WTC11 (cell line): ENCODE measurements at regions not wholly inside any gene's neighbourhood (a gene's known extent, or its start where the extent isn't known, plus 50 kb on each side); places are given as distances from the start of the nearest gene placed in this dataset.

ENCODE experiments used
- ATAC-seq: fragments of 200-7000 bp; cut with Tn5 transposase; 2 replicates; pipeline ENCODE4 v1.10.0; 2021; ENCODE audit warnings: mild to moderate bottlenecking, moderate library complexity
- CTCF ChIA-PET: fragments of 300-600 bp; sonication (Branson Sonifier 250); formaldehyde crosslinking; loops from one replicate; lab custom pipeline; 2021; ENCODE audit warnings: antibody characterized with exemption; lab: Charles Lee
- POLR2A ChIA-PET: fragments of 350-600 bp; sonication (Branson Sonifier 250); formaldehyde crosslinking; loops from one replicate; lab custom pipeline; 2021; ENCODE audit warnings: antibody characterized with exemption; lab: Charles Lee
- DNase-seq: peaks from one replicate; pipeline ENCODE4 v3.0.0; 2021; ENCODE audit warnings: low spot score
- H3K27ac Mint-ChIP-seq: 2 replicates; pipeline ENCODE4 v1.8.0; 2021; ENCODE audit warnings: mixed read lengths
- H3K27me3 Mint-ChIP-seq: 2 replicates; pipeline ENCODE4 v1.8.0; 2021; ENCODE audit warnings: low read depth, mild to moderate bottlenecking, moderate library complexity, mixed read lengths
- H3K36me3 Mint-ChIP-seq: 2 replicates; pipeline ENCODE4 v1.8.0; 2021; ENCODE audit warnings: mixed read lengths
- H3K4me1 Mint-ChIP-seq: 2 replicates; pipeline ENCODE4 v1.8.0; 2022; ENCODE audit warnings: mixed read lengths
- H3K4me3 Mint-ChIP-seq: 2 replicates; pipeline ENCODE4 v1.8.0; 2021; ENCODE audit warnings: mild to moderate bottlenecking, moderate library complexity, mixed read lengths
- H3K9me3 Mint-ChIP-seq: 2 replicates; pipeline ENCODE4 v1.8.0; 2021; ENCODE audit warnings: mixed read lengths
- ARID4B ChIP-seq: sonication (generic); formaldehyde crosslinking; IDR thresholded peaks from 2 replicates; pipeline ENCODE4 v1.8.0; 2023; ENCODE audit warnings: missing genetic modification reagents, mild to moderate bottlenecking, borderline replicate concordance
- CDX4 ChIP-seq: fragments of 250-450 bp; sonication (Bioruptor Pico); IDR thresholded peaks from 2 replicates; pipeline ENCODE4 v1.9.0; 2021; ENCODE audit warnings: moderate library complexity, mild to moderate bottlenecking, inconsistent platforms, borderline replicate concordance
- CTCF ChIP-seq: fragments of 200-600 bp; IDR thresholded peaks from 2 replicates; pipeline ENCODE4 v1.8.0; 2022; ENCODE audit warnings: antibody characterized with exemption
- FOXP1 ChIP-seq: sonication (generic); formaldehyde crosslinking; IDR thresholded peaks from 2 replicates; pipeline ENCODE4 v1.8.0; 2022; ENCODE audit warnings: missing genetic modification reagents, mild to moderate bottlenecking, moderate library complexity, borderline replicate concordance
- HMGA2 ChIP-seq: fragments of 250-450 bp; sonication (Bioruptor Pico); IDR thresholded peaks from 2 replicates; pipeline ENCODE4 v1.4.0; 2021; ENCODE audit warnings: mild to moderate bottlenecking, moderate library complexity
- KAT7 ChIP-seq: sonication (generic); formaldehyde crosslinking; IDR thresholded peaks from 2 replicates; pipeline ENCODE4 v1.8.1; 2023; ENCODE audit warnings: missing genetic modification reagents, mild to moderate bottlenecking, borderline replicate concordance
- MAX ChIP-seq: sonication (generic); formaldehyde crosslinking; IDR thresholded peaks from 2 replicates; pipeline ENCODE4 v1.8.0; 2022; ENCODE audit warnings: mild to moderate bottlenecking, missing genetic modification reagents
- NFE2L1 ChIP-seq: sonication (generic); formaldehyde crosslinking; IDR thresholded peaks from 2 replicates; pipeline ENCODE4 v1.8.1; 2023; ENCODE audit warnings: missing genetic modification reagents
- SMAD3 ChIP-seq: sonication (generic); formaldehyde crosslinking; IDR thresholded peaks from 2 replicates; pipeline ENCODE4 v1.8.0; 2022; ENCODE audit warnings: missing genetic modification reagents, mild to moderate bottlenecking, borderline replicate concordance
- TCF7 ChIP-seq: sonication (generic); formaldehyde crosslinking; IDR thresholded peaks from 2 replicates; pipeline ENCODE4 v1.8.0; 2022; ENCODE audit warnings: mild to moderate bottlenecking, low read depth, missing genetic modification reagents, moderate library complexity
- USF1 ChIP-seq: sonication (generic); formaldehyde crosslinking; IDR thresholded peaks from 2 replicates; pipeline ENCODE4 v1.8.0; 2022; ENCODE audit warnings: mild to moderate bottlenecking, missing genetic modification reagents
- USF2 ChIP-seq: sonication (generic); formaldehyde crosslinking; IDR thresholded peaks from 2 replicates; pipeline ENCODE4 v1.8.1; 2023; ENCODE audit warnings: mild to moderate bottlenecking, missing genetic modification reagents, moderate library complexity
- ZBTB21 ChIP-seq: sonication (generic); formaldehyde crosslinking; IDR thresholded peaks from 2 replicates; pipeline ENCODE4 v1.8.1; 2023; ENCODE audit warnings: mild to moderate bottlenecking, missing genetic modification reagents, borderline replicate concordance
- ZNF138 ChIP-seq: sonication (generic); formaldehyde crosslinking; conservative IDR thresholded peaks from 2 replicates; pipeline ENCODE4 v1.8.1; 2022; ENCODE audit warnings: mild to moderate bottlenecking, moderate library complexity, missing genetic modification reagents
- ZSCAN18 ChIP-seq: fragments of 250-450 bp; sonication (Bioruptor Pico); IDR thresholded peaks from 2 replicates; pipeline ENCODE4 v2.1.2; 2022; ENCODE audit warnings: mild to moderate bottlenecking, moderate library complexity

- CTCF ChIA-PET = no interaction called here
- no peaks in the 10 kb centered on the region for H3K27me3 Mint-ChIP-seq
- peaks cover 7% of the 10 kb centered on the region; the same call in 1 of the 2 replicates for H3K9me3 Mint-ChIP-seq
- TF ChIP-seq KAT7 = no peak
- TF ChIP-seq, all 79 proteins: peak for 0
- no peak overlapping the region for H3K27ac Mint-ChIP-seq
- H3K4me3 Mint-ChIP-seq = no peak overlapping the region
- POLR2A ChIA-PET = no interaction called here
- H3K36me3 Mint-ChIP-seq = no peaks in the 10 kb centered on the region
- DNase-seq (no peak), ATAC-seq (no peak)
- peaks cover 14% of the 10 kb centered on the region for H3K4me1 Mint-ChIP-seq
Measured at GRCh38 chr2:45337481-45337880, 273.6 kb downstream of the SRBD1 start.

- DNase-seq = no peak
- TF ChIP-seq USF1 = no peak
- no peak for TF ChIP-seq CTCF
- no peak for TF ChIP-seq HMGA2
- TF ChIP-seq ARID4B (CRISPR knock-in tag) = no peak
- no peak for TF ChIP-seq CDX4 (CRISPR knock-in tag)
- no peak for TF ChIP-seq ZSCAN18 (CRISPR knock-in tag)
- no peak for TF ChIP-seq FOXP1
- no peak for TF ChIP-seq SMAD3
- TF ChIP-seq USF2 (CRISPR knock-in tag) = no peak
- TF ChIP-seq ZBTB21 (CRISPR knock-in tag) = no peak
- no peak for TF ChIP-seq TCF7 (CRISPR knock-in tag)
- TF ChIP-seq MAX = no peak
- no peak for TF ChIP-seq NFE2L1
- no peak for TF ChIP-seq ZNF138 (CRISPR knock-in tag)
- H3K4me1 Mint-ChIP-seq = peaks cover 19% of the 10 kb centered on the region
- no peak overlapping the region for H3K27ac Mint-ChIP-seq
- H3K36me3 Mint-ChIP-seq = no peaks in the 10 kb centered on the region
- H3K9me3 Mint-ChIP-seq = peaks cover 7% of the 10 kb centered on the region; the same call in 1 of the 2 replicates
- CTCF ChIA-PET = no interaction called here
- no peaks in the 10 kb centered on the region; the same call in 1 of the 2 replicates for H3K27me3 Mint-ChIP-seq
- POLR2A ChIA-PET = no interaction called here
- no peak for ATAC-seq
- H3K4me3 Mint-ChIP-seq = no peak overlapping the region
Measured at GRCh38 chr2:45334205-45334604, 276.9 kb downstream of the SRBD1 start.
